Left forelimb (tissue), 1 donor: ENCODE measurements at regions not wholly inside any gene's neighbourhood (a gene's known extent, or its start where the extent isn't known, plus 50 kb on each side); places are given as distances from the start of the nearest gene placed in this dataset.
"Not testable (repeated sequence)": the region's sequence is repeated elsewhere in the genome, so short reads cannot be mapped to it uniquely, and the experiment has no call there.

Experiments used
- DNase-seq: peaks from one replicate; pipeline ENCODE4 v3.0.0-alpha.2; 2018; ENCODE audit warnings: low spot score

DNA sequence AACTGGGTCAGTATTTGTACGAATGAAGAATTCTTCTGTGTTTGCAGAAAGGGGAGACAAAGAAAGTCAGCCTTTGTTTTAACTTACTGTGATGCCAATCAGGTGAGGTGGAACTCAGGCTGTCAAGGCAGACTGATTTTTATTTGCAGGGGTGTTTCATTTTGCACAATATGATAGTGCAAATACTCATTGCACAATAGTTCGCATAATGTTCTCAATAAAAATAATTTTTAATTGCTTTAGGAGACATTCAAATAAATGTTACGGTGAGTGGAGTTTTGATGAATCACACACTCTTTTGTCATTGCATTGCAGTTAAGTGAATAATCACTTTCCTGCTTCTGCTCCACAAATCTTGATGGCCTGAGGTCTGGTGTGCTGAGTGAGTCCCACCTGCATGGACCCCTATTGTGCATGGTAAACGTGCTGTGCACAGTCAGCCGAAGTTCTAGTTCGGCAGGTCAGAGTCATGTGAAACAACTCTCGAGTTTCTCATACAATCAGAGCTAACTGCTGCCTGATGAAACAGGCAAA lies 141.3 kb upstream of the FZD8 start:
- no peak for DNase-seq

DNA sequence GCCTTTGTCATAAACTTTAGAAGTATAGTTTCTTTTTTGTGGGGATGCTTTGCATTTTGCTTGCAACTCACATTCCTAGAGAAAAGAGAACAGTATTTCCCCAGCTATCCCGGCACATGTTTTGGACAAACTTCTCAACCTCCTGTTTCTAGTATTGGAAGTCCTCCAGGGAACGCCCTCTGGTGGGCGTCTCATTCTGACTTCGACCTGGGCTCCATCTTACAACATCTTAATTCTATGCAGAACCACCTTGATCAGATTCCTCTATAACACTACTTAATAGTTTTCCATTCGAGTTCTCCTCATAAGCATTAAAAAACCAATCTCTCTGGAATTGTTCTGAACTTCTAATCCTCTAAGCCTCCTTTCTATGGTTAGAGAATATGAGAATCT lies 139.5 kb upstream of the FZD8 start:
- no peak for DNase-seq

DNA sequence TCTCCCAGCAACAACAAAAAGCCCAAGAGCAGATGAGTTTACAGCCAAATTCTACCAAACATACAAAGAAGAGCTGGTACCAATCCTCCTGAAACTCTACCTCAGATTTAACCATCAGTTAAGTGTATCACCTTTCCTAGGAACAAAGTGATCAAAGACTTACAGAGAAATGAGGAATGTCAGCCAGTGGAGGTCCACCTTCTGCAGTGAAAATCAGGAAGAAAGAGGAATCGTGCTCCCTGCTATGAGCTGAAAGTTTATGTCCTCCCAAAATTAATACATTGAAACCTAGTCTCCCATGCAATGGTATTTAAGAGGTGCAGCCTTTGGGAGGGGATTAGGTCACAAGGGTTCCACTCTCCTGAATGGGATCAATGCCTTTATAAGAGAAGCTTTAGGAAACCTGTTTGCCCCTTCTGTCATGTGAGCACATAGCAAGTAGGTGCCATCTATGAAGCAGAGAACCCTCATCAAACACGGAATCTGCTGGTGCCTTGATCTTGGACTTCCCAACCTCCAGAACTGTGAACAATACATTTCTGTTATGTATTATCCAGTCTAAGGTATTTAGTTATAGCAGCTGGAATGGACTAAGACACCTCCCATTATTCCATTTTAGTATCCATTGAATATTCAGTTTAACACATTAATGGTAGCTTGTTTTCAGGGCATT lies 139.0 kb upstream of the FZD8 start:
- no peak for DNase-seq

DNA sequence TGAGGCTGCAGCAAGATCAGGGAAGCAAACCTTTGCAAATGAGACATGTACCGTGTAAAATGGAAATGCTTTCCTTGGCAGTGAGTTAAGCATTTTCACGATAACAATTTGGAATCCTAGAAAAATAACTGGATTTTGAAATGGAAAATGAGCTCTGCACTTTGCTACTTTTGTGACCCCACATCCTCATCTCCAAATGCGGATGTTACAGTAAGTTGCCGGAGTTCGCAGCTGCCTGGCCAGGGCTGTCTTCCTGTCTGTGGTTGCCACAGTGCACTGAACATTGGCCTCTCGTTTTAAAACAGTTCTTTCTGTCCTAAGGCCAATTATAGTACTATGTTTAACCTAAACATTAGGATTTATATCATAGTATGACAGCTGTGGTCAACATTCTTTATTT lies 136.2 kb upstream of the FZD8 start:
- no peak for DNase-seq

GRCh38 chr10:35776557-35776956 lies 134.5 kb upstream of the FZD8 start:
- not testable (repeated sequence) for DNase-seq

GRCh38 chr10:35774109-35774508 lies 132.0 kb upstream of the FZD8 start:
- no peak for DNase-seq

GRCh38 chr10:35770817-35771355 lies 128.8 kb upstream of the FZD8 start:
- no peak for DNase-seq

GRCh38 chr10:35769795-35770194 lies 127.7 kb upstream of the FZD8 start:
- no peak for DNase-seq

- no peak for DNase-seq
These were observed 126.6 kb upstream of the FZD8 start for GRCh38 chr10:35768731-35769130.

DNA sequence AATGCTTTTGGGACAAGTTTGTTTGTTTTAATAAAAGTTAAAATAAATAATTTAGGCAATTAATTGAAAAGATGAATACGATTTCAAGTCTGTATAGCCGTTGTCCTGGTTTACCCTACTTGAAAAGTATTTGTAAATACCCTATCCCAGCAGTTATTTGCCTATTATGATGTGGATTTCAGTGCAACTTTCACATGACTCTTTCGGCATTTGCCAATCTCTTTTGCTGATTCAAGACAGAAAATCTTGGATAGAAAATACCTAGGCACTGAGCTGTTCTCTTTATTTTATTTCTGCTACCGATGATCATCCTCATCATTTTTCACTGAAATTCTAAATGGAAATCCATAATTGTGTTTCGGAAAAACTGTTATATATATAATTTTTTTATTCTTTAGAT lies 125.9 kb upstream of the FZD8 start:
- no peak for DNase-seq

- DNase-seq = no peak
These were observed 123.9 kb upstream of the FZD8 start for GRCh38 chr10:35765996-35766395.

GRCh38 chr10:35765066-35765527 lies 123.0 kb upstream of the FZD8 start:
- no peak for DNase-seq

- DNase-seq = no peak
These were observed 120.4 kb upstream of the FZD8 start for GRCh38 chr10:35762311-35763030.

- DNase-seq = no peak
These were observed 116.0 kb upstream of the FZD8 start for GRCh38 chr10:35758076-35758475.

- DNase-seq = no peak
These were observed 112.4 kb upstream of the FZD8 start for GRCh38 chr10:35754519-35754918.

- DNase-seq = no peak
These were observed 110.7 kb upstream of the FZD8 start for GRCh38 chr10:35752469-35753461.

GRCh38 chr10:35751347-35751746 lies 109.3 kb upstream of the FZD8 start:
- DNase-seq = no peak

GRCh38 chr10:35749230-35749629 lies 107.1 kb upstream of the FZD8 start:
- no peak for DNase-seq

- no peak for DNase-seq
These were observed 103.7 kb upstream of the FZD8 start for GRCh38 chr10:35745617-35746403.

DNA sequence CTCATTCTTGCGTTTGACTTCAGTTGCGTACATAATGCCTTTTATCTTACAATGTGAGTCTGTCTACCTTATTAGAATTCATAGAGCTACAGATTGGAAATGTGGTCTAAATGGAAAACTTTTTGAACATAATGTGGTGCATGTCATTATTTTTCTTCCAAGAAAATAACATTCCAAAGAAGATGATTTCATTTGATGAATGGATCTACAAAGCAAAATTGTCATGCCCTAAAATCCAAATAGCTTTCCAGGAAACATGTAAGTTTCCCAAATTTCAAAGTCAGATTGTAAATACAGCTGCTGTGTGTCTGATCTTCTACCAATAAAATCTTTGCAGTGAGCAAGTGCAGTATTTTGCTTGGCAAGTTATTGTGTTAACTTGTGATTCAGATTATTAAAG lies 101.8 kb upstream of the FZD8 start:
- no peak for DNase-seq

- DNase-seq = no peak
These were observed 101.3 kb upstream of the FZD8 start for GRCh38 chr10:35743351-35743750.
